Neutrophil (primary cell): ENCODE measurements at regions not wholly inside any gene's neighbourhood (a gene's known extent, or its start where the extent isn't known, plus 50 kb on each side); places are given as distances from the start of the nearest gene placed in this dataset.
"Not testable (repeated sequence)": the region's sequence is repeated elsewhere in the genome, so short reads cannot be mapped to it uniquely, and the experiment has no call there.

Source experiments
- H3K27ac ChIP-seq: fragments of 200-600 bp; sonication (generic); 2 replicates; pipeline ENCODE4 v1.5.1; 2016; ENCODE audit warnings: mild to moderate bottlenecking, moderate library complexity
- H3K27me3 ChIP-seq: fragments of 200-600 bp; sonication (generic); 2 replicates; pipeline ENCODE4 v1.6.0; 2016; ENCODE audit warnings: mild to moderate bottlenecking
- H3K36me3 ChIP-seq: fragments of 200-600 bp; sonication (generic); 2 replicates; pipeline ENCODE4 v1.5.1; 2017
- H3K4me1 ChIP-seq, 2 experiments: fragments of 200-600 bp in 1 of 2; sonication (generic) in 1 of 2; 1 replicate in 1 of 2; 2 replicates in 1 of 2; pipeline versions ENCODE4 v1.5.1 to v1.6.1; 2013 to 2016; ENCODE audit warnings: low read depth in 1 of 2, low read length in 1 of 2, mild to moderate bottlenecking in 1 of 2, moderate library complexity in 1 of 2; ENCODE audit not compliant: control insufficient read depth in 1 of 2, insufficient read depth in 1 of 2
- H3K4me3 ChIP-seq, 2 experiments: fragments of 200-600 bp in 1 of 2; sonication (generic) in 1 of 2; 1 replicate in 1 of 2; 2 replicates in 1 of 2; pipeline ENCODE4 v1.5.1; 2013 to 2016; ENCODE audit warnings: low read depth in 1 of 2, low read length in 1 of 2, mild to moderate bottlenecking in 1 of 2, moderate library complexity in 1 of 2
- H3K9me3 ChIP-seq: fragments of 200-600 bp; sonication (generic); 2 replicates; pipeline ENCODE4 v1.5.1; 2016
- CTCF ChIP-seq: fragments of 200-600 bp; sonication (generic); IDR thresholded peaks from 2 replicates; pipeline ENCODE4 v1.5.1; 2016; ENCODE audit warnings: antibody characterized with exemption

DNA sequence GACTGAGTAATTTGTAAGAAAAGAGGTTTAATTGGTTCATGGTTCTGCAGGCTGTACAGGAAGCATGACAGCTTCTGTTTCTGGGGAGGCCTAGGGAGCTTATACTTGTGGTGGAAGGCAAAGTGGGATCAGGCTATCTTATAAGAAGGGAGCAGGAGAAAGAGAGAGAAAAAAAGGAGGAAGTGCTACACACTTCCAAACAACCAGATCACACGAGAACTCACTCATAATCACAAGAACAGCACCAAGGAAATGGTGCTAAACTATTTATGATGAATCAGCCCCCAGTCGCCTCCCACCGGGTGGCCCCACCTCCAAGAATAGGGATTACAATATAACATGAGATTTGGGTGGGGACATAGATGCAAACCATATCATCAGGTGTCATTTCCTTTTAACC is 89.1 kb upstream of the KCNMA1 start:
- Histone ChIP-seq H3K27me3 (peaks cover 10% of the 10 kb centered on the region), H3K27ac (no peak overlapping the region), H3K36me3 (no peaks in the 10 kb centered on the region), H3K4me1 (no peaks in the 10 kb centered on the region), H3K9me3 (no peaks in the 10 kb centered on the region), H3K4me3 (no peak overlapping the region)
- no peak for TF ChIP-seq CTCF

- Histone ChIP-seq H3K36me3 (no peaks in the 10 kb centered on the region), H3K27me3 (peaks cover 10% of the 10 kb centered on the region), H3K27ac (no peak overlapping the region), H3K9me3 (no peaks in the 10 kb centered on the region), H3K4me3 (no peak overlapping the region), H3K4me1 (no peaks in the 10 kb centered on the region)
- no peak for TF ChIP-seq CTCF
These were observed 88.7 kb upstream of the KCNMA1 start for GRCh38 chr10:77726301-77726700.

- Histone ChIP-seq H3K4me3 (no peak overlapping the region), H3K36me3 (no peaks in the 10 kb centered on the region), H3K9me3 (no peaks in the 10 kb centered on the region), H3K4me1 (no peaks in the 10 kb centered on the region), H3K27ac (no peak overlapping the region), H3K27me3 (peaks cover 10% of the 10 kb centered on the region)
- no peak for TF ChIP-seq CTCF
These were observed 87.2 kb upstream of the KCNMA1 start for GRCh38 chr10:77724820-77725219.

DNA sequence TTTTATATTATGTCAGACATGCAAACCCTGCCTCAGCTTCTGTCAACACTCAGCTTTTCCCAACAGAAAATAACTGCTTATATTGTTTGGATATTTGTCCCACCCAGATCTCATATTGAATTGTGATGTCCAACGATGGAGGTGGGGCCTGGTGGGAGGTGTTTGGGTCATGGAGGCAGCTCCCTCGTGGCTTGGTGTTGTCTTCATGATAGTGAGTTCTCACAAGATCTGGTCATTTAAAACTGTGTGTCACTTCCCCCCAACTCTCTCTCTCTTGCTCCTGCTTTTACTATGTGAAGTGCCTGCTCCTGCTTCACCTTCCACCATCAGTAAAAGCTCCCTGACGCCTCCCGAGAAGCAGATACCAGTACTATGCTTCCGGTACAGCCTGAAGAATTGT is 85.8 kb upstream of the KCNMA1 start:
- H3K9me3 ChIP-seq, result no peaks in the 10 kb centered on the region
- no peaks in the 10 kb centered on the region for H3K4me1 ChIP-seq
- no peaks in the 10 kb centered on the region for H3K36me3 ChIP-seq
- TF ChIP-seq CTCF, result no peak
- H3K27ac ChIP-seq, result no peak overlapping the region
- peaks cover 12% of the 10 kb centered on the region for H3K27me3 ChIP-seq
- H3K4me3 ChIP-seq, result no peak overlapping the region

GRCh38 chr10:77722956-77723355 is 85.3 kb upstream of the KCNMA1 start:
- not testable (repeated sequence) for H3K36me3 ChIP-seq, H3K4me1 ChIP-seq, H3K27ac ChIP-seq, H3K27me3 ChIP-seq, H3K4me3 ChIP-seq, H3K9me3 ChIP-seq

- Histone ChIP-seq H3K36me3 (no peaks in the 10 kb centered on the region), H3K27ac (no peak overlapping the region), H3K4me3 (no peak overlapping the region), H3K27me3 (peaks cover 6% of the 10 kb centered on the region), H3K4me1 (no peaks in the 10 kb centered on the region), H3K9me3 (no peaks in the 10 kb centered on the region)
- no peak for TF ChIP-seq CTCF
These were observed 84.2 kb upstream of the KCNMA1 start for GRCh38 chr10:77721815-77722214.
